ENCODE measurements at regions not wholly inside any gene's neighbourhood (a gene's known extent, or its start where the extent isn't known, plus 50 kb on each side); places are given as distances from the start of the nearest gene placed in this dataset.
"Not testable (repeated sequence)": the region's sequence is repeated elsewhere in the genome, so short reads cannot be mapped to it uniquely, and the experiment has no call there.

- Histone ChIP-seq H3K36me3 (no peaks in the 10 kb centered on the region), H3K27ac (no peak overlapping the region), H3K4me1 (peaks cover 0 to 3% (median 0%) of the 10 kb centered on the region in 4 donors), H3K4me3 (no peak overlapping the region), H3K9me3 (peaks cover 0 to 14% (median 5%) of the 10 kb centered on the region in 4 donors), H3K27me3 (no peaks in the 10 kb centered on the region)
- intact Hi-C loops (cut with DNase I; ENCODE audit: low total_unique reads): no loop called here
- WGBS, 5 donors: 71 to 88% (median 81%) methylated on average over 3 of the region's 3 CpGs
- DNase-seq: no peak
- TF ChIP-seq POLR2A (IDR thresholded peaks at IDR 0.05): no peak
- no peak for TF ChIP-seq POLR2AphosphoS5 (IDR thresholded peaks at IDR 0.05)
Measured at GRCh38 chr16:86256995-86257394, 253.3 kb upstream of the FOXF1 start.

- peak overlapping the region in 1 of 5 donors; percentile 64 for H3K27ac ChIP-seq
- H3K27me3 ChIP-seq: no peaks in the 10 kb centered on the region
- TF ChIP-seq EP300 (IDR thresholded peaks at IDR 0.05): no peak
- TF ChIP-seq POLR2AphosphoS5 (IDR thresholded peaks at IDR 0.05): no peak
- TF ChIP-seq POLR2A (IDR thresholded peaks at IDR 0.05): no peak
- TF ChIP-seq, protein P1, sequence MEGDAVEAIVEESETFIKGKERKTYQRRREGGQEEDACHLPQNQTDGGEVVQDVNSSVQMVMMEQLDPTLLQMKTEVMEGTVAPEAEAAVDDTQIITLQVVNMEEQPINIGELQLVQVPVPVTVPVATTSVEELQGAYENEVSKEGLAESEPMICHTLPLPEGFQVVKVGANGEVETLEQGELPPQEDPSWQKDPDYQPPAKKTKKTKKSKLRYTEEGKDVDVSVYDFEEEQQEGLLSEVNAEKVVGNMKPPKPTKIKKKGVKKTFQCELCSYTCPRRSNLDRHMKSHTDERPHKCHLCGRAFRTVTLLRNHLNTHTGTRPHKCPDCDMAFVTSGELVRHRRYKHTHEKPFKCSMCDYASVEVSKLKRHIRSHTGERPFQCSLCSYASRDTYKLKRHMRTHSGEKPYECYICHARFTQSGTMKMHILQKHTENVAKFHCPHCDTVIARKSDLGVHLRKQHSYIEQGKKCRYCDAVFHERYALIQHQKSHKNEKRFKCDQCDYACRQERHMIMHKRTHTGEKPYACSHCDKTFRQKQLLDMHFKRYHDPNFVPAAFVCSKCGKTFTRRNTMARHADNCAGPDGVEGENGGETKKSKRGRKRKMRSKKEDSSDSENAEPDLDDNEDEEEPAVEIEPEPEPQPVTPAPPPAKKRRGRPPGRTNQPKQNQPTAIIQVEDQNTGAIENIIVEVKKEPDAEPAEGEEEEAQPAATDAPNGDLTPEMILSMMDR (IDR thresholded peaks at IDR 0.05): no peak
- DNase-seq: no peak
- intact Hi-C loops (cut with DNase I; ENCODE audit: low total_unique reads): no loop called here
- peaks cover 0 to 14% (median 5%) of the 10 kb centered on the region in 4 donors for H3K9me3 ChIP-seq
- peaks cover 0 to 3% (median 0%) of the 10 kb centered on the region in 4 donors for H3K4me1 ChIP-seq
- H3K36me3 ChIP-seq: no peaks in the 10 kb centered on the region
- WGBS, 5 donors: 57 to 83% (median 81%) methylated on average over 5 of the region's 5 CpGs
- H3K4me3 ChIP-seq: no peak overlapping the region
Measured at GRCh38 chr16:86257546-86257945, 252.8 kb upstream of the FOXF1 start.

DNA sequence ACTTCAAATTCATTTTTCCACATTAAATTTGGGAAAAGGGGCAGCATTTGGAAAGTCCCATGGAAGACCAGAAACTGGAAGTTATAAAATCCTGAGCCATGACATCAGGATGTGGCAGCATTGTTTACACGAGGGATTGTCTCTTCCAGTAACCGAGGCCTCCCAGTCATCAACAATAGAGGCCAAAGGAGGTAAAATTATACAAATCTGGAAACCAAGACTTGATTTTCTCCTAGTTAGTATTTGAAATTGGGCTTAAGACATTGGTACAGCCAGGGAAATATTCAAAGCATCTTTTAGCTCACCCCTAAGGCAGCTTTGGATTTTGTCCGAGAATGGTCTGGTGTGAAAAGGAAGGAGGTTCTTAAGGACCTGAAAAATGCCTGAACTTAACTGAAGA, 251.6 kb upstream of the FOXF1 start:
- Histone ChIP-seq H3K9me3 (peaks cover 0 to 14% (median 5%) of the 10 kb centered on the region in 4 donors), H3K4me1 (peaks cover 0 to 3% (median 0%) of the 10 kb centered on the region in 4 donors), H3K27me3 (no peaks in the 10 kb centered on the region), H3K27ac (peak overlapping the region in 4 of 5 donors; percentile 60 to 64 (median 64)), H3K36me3 (no peaks in the 10 kb centered on the region), H3K4me3 (no peak overlapping the region)
- no peak for TF ChIP-seq EP300 (IDR thresholded peaks at IDR 0.05)
- peak in 1 of 3 donors; percentile 52 for TF ChIP-seq POLR2AphosphoS5 (IDR thresholded peaks at IDR 0.05)
- WGBS, 5 donors: 44 to 70% (median 61%) methylated on average over 3 of the region's 3 CpGs
- intact Hi-C loops (cut with DNase I; ENCODE audit: low total_unique reads): no loop called here
- peak in 1 of 2 donors; percentile 29 for DNase-seq

DNA sequence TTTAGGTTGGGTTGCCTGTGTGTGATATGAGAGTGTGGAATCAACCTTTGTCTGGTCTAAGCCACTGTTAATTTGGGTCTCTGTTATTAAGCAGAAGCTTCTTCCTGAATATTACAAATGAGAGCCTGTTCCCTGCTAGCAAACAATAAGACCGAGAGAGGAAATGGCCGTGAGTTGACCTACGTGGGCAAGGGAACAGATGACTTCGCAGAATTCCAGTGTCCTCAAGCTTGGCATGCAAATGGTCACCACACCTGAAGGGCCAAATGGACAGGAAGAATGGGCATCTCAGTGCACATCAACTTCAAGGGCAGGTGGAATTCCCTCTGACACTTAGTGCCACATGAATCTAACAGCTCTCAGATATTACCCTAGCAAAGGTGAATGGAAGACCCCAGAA, 250.8 kb upstream of the FOXF1 start:
- intact Hi-C loops (cut with DNase I; ENCODE audit: low total_unique reads): no loop called here
- Histone ChIP-seq H3K36me3 (no peaks in the 10 kb centered on the region), H3K9me3 (peaks cover 0 to 14% (median 5%) of the 10 kb centered on the region in 4 donors), H3K27ac (peak overlapping the region; percentile 60 to 66 (median 64)), H3K27me3 (no peaks in the 10 kb centered on the region), H3K4me3 (no peak overlapping the region), H3K4me1 (peaks cover 0 to 3% (median 0%) of the 10 kb centered on the region in 4 donors)
- DNase-seq: no peak
- no peak for TF ChIP-seq POLR2A (IDR thresholded peaks at IDR 0.05)
- TF ChIP-seq EP300 (IDR thresholded peaks at IDR 0.05): no peak
- no peak for TF ChIP-seq POLR2AphosphoS5 (IDR thresholded peaks at IDR 0.05)
- TF ChIP-seq, protein P1 (IDR thresholded peaks at IDR 0.05): no peak
- WGBS, 5 donors: 60 to 77% (median 72%) methylated on average over 4 of the region's 4 CpGs

DNA sequence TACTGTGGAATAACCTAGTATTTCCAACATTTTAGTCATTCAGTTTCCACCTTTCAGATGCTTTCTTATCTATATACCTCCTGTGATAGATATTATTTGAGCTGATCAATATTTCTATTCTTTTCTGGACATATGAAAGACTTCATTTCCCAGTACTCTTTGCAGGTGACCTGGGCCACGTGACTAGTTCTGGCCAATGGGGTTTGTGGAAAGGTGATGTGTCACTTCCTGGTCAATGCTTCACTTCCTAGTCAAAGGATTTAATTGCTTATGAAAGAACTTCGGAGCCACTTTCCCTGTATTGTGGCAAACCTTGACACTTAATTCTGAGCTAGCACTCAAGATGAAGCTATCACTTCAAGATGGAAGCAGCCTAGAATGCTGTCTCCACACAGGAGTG, 248.9 kb upstream of the FOXF1 start:
- Histone ChIP-seq H3K27ac (no peak overlapping the region), H3K4me3 (no peak overlapping the region), H3K9me3 (peaks cover 0 to 4% (median under 1%) of the 10 kb centered on the region in 4 donors), H3K4me1 (peaks cover 0 to 3% (median 0%) of the 10 kb centered on the region in 4 donors), H3K36me3 (no peaks in the 10 kb centered on the region), H3K27me3 (no peaks in the 10 kb centered on the region)
- no peak for DNase-seq
- 77 to 91% (median 84%) methylated on average over 2 of the region's 2 CpGs for WGBS, 5 donors
- intact Hi-C loops (cut with DNase I; ENCODE audit: low total_unique reads): no loop called here
- no peak for TF ChIP-seq POLR2A (IDR thresholded peaks at IDR 0.05)
- no peak for TF ChIP-seq EP300 (IDR thresholded peaks at IDR 0.05)
- TF ChIP-seq, protein P1 (IDR thresholded peaks at IDR 0.05): no peak
- TF ChIP-seq POLR2AphosphoS5 (IDR thresholded peaks at IDR 0.05): no peak

GRCh38 chr16:86267657-86268056, 242.7 kb upstream of the FOXF1 start:
- DNase-seq; H3K9me3 ChIP-seq; H3K4me3 ChIP-seq; H3K27me3 ChIP-seq; H3K4me1 ChIP-seq; intact Hi-C loops (cut with DNase I; ENCODE audit: low total_unique reads); H3K27ac ChIP-seq; H3K36me3 ChIP-seq: not testable (repeated sequence)
- 84 to 96% (median 87%) methylated on average over 2 to 3 of the region's 3 CpGs for WGBS, 5 donors
